GM12878 (cell line): ENCODE measurements at regions not wholly inside any gene's neighbourhood (a gene's known extent, or its start where the extent isn't known, plus 50 kb on each side); places are given as distances from the start of the nearest gene placed in this dataset.

Experiments used
- ATF7 ChIP-seq: fragments of 450-650 bp; IDR thresholded peaks from 2 replicates; pipeline ENCODE4 v1.6.1; 2016; ENCODE audit warnings: low read depth, mild to moderate bottlenecking
- CEBPZ ChIP-seq: fragments of 150-350 bp; IDR thresholded peaks from 2 replicates; pipeline ENCODE4 v1.6.1; 2016; ENCODE audit warnings: low read depth, low read length
- GATAD2B ChIP-seq: fragments of 450-650 bp; conservative IDR thresholded peaks from 2 replicates; pipeline ENCODE4 v1.6.1; 2017; ENCODE audit warnings: low read depth, mild to moderate bottlenecking, moderate library complexity
- IKZF1 ChIP-seq: fragments of 450-650 bp; conservative IDR thresholded peaks from 2 replicates; pipeline ENCODE4 v1.6.1; 2017; ENCODE audit warnings: antibody characterized with exemption, mild to moderate bottlenecking
- RELB ChIP-seq: fragments of 450-650 bp; IDR thresholded peaks from 2 replicates; pipeline ENCODE4 v1.6.1; 2017; ENCODE audit warnings: low read depth, mild to moderate bottlenecking, moderate library complexity
- TF ChIP-seq, protein P1 (sequence below): IDR thresholded peaks from 2 replicates; pipeline ENCODE4 v1.6.1; 2012; ENCODE audit warnings: improper control_type of control experiment, low read depth, low read length; ENCODE audit not compliant: insufficient replicate concordance
- TF ChIP-seq, protein P2 (sequence below): fragments of 450-650 bp; formaldehyde crosslinking; IDR thresholded peaks from 2 replicates; pipeline ENCODE4 v1.4.0; 2020; ENCODE audit warnings: mild to moderate bottlenecking, moderate library complexity
- TF ChIP-seq, protein P3 (sequence below): IDR thresholded peaks from 2 replicates; pipeline ENCODE4 v1.6.1; 2012; ENCODE audit warnings: mild to moderate bottlenecking, low read depth, low read length

GRCh38 chr7:131107337-131108211 is 220.1 kb upstream of the MKLN1 start (continued):
- TF ChIP-seq CEBPZ (no peak), RELB (peak; percentile 33; the same call in 1 of the 2 replicates), IKZF1 (peak; percentile 93), GATAD2B (peak; percentile 95), ATF7 (peak; percentile 81)
- TF ChIP-seq, protein P1, sequence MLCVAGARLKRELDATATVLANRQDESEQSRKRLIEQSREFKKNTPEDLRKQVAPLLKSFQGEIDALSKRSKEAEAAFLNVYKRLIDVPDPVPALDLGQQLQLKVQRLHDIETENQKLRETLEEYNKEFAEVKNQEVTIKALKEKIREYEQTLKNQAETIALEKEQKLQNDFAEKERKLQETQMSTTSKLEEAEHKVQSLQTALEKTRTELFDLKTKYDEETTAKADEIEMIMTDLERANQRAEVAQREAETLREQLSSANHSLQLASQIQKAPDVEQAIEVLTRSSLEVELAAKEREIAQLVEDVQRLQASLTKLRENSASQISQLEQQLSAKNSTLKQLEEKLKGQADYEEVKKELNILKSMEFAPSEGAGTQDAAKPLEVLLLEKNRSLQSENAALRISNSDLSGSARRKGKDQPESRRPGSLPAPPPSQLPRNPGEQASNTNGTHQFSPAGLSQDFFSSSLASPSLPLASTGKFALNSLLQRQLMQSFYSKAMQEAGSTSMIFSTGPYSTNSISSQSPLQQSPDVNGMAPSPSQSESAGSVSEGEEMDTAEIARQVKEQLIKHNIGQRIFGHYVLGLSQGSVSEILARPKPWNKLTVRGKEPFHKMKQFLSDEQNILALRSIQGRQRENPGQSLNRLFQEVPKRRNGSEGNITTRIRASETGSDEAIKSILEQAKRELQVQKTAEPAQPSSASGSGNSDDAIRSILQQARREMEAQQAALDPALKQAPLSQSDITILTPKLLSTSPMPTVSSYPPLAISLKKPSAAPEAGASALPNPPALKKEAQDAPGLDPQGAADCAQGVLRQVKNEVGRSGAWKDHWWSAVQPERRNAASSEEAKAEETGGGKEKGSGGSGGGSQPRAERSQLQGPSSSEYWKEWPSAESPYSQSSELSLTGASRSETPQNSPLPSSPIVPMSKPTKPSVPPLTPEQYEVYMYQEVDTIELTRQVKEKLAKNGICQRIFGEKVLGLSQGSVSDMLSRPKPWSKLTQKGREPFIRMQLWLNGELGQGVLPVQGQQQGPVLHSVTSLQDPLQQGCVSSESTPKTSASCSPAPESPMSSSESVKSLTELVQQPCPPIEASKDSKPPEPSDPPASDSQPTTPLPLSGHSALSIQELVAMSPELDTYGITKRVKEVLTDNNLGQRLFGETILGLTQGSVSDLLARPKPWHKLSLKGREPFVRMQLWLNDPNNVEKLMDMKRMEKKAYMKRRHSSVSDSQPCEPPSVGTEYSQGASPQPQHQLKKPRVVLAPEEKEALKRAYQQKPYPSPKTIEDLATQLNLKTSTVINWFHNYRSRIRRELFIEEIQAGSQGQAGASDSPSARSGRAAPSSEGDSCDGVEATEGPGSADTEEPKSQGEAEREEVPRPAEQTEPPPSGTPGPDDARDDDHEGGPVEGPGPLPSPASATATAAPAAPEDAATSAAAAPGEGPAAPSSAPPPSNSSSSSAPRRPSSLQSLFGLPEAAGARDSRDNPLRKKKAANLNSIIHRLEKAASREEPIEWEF = no peak
- TF ChIP-seq, protein P2, sequence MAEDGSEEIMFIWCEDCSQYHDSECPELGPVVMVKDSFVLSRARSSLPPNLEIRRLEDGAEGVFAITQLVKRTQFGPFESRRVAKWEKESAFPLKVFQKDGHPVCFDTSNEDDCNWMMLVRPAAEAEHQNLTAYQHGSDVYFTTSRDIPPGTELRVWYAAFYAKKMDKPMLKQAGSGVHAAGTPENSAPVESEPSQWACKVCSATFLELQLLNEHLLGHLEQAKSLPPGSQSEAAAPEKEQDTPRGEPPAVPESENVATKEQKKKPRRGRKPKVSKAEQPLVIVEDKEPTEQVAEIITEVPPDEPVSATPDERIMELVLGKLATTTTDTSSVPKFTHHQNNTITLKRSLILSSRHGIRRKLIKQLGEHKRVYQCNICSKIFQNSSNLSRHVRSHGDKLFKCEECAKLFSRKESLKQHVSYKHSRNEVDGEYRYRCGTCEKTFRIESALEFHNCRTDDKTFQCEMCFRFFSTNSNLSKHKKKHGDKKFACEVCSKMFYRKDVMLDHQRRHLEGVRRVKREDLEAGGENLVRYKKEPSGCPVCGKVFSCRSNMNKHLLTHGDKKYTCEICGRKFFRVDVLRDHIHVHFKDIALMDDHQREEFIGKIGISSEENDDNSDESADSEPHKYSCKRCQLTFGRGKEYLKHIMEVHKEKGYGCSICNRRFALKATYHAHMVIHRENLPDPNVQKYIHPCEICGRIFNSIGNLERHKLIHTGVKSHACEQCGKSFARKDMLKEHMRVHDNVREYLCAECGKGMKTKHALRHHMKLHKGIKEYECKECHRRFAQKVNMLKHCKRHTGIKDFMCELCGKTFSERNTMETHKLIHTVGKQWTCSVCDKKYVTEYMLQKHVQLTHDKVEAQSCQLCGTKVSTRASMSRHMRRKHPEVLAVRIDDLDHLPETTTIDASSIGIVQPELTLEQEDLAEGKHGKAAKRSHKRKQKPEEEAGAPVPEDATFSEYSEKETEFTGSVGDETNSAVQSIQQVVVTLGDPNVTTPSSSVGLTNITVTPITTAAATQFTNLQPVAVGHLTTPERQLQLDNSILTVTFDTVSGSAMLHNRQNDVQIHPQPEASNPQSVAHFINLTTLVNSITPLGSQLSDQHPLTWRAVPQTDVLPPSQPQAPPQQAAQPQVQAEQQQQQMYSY = no peak
- TF ChIP-seq, protein P3, sequence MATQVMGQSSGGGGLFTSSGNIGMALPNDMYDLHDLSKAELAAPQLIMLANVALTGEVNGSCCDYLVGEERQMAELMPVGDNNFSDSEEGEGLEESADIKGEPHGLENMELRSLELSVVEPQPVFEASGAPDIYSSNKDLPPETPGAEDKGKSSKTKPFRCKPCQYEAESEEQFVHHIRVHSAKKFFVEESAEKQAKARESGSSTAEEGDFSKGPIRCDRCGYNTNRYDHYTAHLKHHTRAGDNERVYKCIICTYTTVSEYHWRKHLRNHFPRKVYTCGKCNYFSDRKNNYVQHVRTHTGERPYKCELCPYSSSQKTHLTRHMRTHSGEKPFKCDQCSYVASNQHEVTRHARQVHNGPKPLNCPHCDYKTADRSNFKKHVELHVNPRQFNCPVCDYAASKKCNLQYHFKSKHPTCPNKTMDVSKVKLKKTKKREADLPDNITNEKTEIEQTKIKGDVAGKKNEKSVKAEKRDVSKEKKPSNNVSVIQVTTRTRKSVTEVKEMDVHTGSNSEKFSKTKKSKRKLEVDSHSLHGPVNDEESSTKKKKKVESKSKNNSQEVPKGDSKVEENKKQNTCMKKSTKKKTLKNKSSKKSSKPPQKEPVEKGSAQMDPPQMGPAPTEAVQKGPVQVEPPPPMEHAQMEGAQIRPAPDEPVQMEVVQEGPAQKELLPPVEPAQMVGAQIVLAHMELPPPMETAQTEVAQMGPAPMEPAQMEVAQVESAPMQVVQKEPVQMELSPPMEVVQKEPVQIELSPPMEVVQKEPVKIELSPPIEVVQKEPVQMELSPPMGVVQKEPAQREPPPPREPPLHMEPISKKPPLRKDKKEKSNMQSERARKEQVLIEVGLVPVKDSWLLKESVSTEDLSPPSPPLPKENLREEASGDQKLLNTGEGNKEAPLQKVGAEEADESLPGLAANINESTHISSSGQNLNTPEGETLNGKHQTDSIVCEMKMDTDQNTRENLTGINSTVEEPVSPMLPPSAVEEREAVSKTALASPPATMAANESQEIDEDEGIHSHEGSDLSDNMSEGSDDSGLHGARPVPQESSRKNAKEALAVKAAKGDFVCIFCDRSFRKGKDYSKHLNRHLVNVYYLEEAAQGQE = no peak
